Common myeloid progenitor, CD34-positive (primary cell): ENCODE measurements at regions not wholly inside any gene's neighbourhood (a gene's known extent, or its start where the extent isn't known, plus 50 kb on each side); places are given as distances from the start of the nearest gene placed in this dataset.

Source experiments
- CTCF ChIA-PET: fragments of 350-600 bp; sonication (Branson Sonifier 250); formaldehyde crosslinking; loops from one replicate; lab custom pipeline; 2021; ENCODE audit warnings: antibody characterized with exemption; lab: Charles Lee
- POLR2A ChIA-PET: fragments of 350-600 bp; sonication (Branson Sonifier 250); formaldehyde crosslinking; loops from one replicate; lab custom pipeline; 2021; ENCODE audit warnings: antibody characterized with exemption; lab: Charles Lee
- DNase-seq, 3 donors: peaks; one replicate each; pipeline versions ENCODE4 v3.0.0 to v3.0.0-alpha.2; 2013
- H3K27ac ChIP-seq, 2 experiments: 1 replicate in 1 of 2; 2 replicates in 1 of 2; pipeline ENCODE4 v1.7.0; 2013; ENCODE audit warnings: inconsistent platforms in 2 of 2, low read length in 2 of 2, mild to moderate bottlenecking in 2 of 2, low read depth in 1 of 2, moderate library complexity in 1 of 2; ENCODE audit not compliant: severe bottlenecking in 2 of 2, insufficient read depth in 1 of 2, poor library complexity in 1 of 2
- H3K27me3 ChIP-seq, 5 experiments: replicated peaks in 2 of 5; 1 replicate in 3 of 5; 2 replicates in 2 of 5; pipeline versions ENCODE4 v1.6.1 to v1.7.0; 2013; ENCODE audit warnings: low read length in 4 of 5, mild to moderate bottlenecking in 2 of 5, moderate library complexity in 2 of 5, inconsistent platforms in 1 of 5; ENCODE audit not compliant: insufficient read depth in 5 of 5, control insufficient read depth in 4 of 5
- H3K36me3 ChIP-seq, 4 experiments: 1 replicate in 2 of 4; 2 replicates in 2 of 4; pipeline versions ENCODE4 v1.6.1 to v1.7.0; 2013; ENCODE audit warnings: low read length in 3 of 4, control low read depth in 1 of 4, mild to moderate bottlenecking in 1 of 4; ENCODE audit not compliant: control insufficient read depth in 4 of 4, insufficient read depth in 4 of 4
- H3K4me1 ChIP-seq, 4 experiments: 1 replicate in 3 of 4; 2 replicates in 1 of 4; pipeline versions ENCODE4 v1.6.1 to v1.7.1; 2013; ENCODE audit warnings: low read length in 3 of 4, mild to moderate bottlenecking in 3 of 4, control low read depth in 1 of 4, inconsistent platforms in 1 of 4, moderate library complexity in 1 of 4; ENCODE audit not compliant: control insufficient read depth in 4 of 4, insufficient read depth in 4 of 4; ENCODE audit errors: control extremely low read depth in 1 of 4
- H3K4me3 ChIP-seq, 7 experiments: 1 replicate in 4 of 7; 2 replicates in 3 of 7; pipeline versions ENCODE4 v1.5.1 to v1.7.0; 2013; ENCODE audit warnings: mild to moderate bottlenecking in 7 of 7, low read length in 6 of 7, moderate library complexity in 6 of 7, inconsistent platforms in 2 of 7, low read depth in 2 of 7, control low read depth in 1 of 7; ENCODE audit not compliant: insufficient read depth in 4 of 7, control insufficient read depth in 1 of 7; ENCODE audit errors: extremely low read depth in 1 of 7
- H3K9me3 ChIP-seq, 5 experiments: 1 replicate in 4 of 5; 2 replicates in 1 of 5; pipeline versions ENCODE4 v1.6.1 to v1.7.1; 2013; ENCODE audit warnings: low read length in 4 of 5, mild to moderate bottlenecking in 2 of 5, inconsistent platforms in 1 of 5, low read depth in 1 of 5, moderate library complexity in 1 of 5; ENCODE audit not compliant: control insufficient read depth in 4 of 5, insufficient read depth in 2 of 5; ENCODE audit errors: control extremely low read depth in 1 of 5
- WGBS: methylation state at CpG from one replicate; pipeline ENCODE4 v1.1.5; 2013; ENCODE audit not compliant: insufficient coverage; 5-methylcytosine and 5-hydroxymethylcytosine counted together

GRCh38 chr3:72214066-72214951 is 429.4 kb upstream of the PROK2 start:
- no peaks in the 10 kb centered on the region for H3K36me3 ChIP-seq
- H3K27me3 ChIP-seq: no peaks in the 10 kb centered on the region
- no peak overlapping the region for H3K4me3 ChIP-seq
- H3K27ac ChIP-seq: no peak overlapping the region
- ChIA-PET POLR2A (no interaction called here), CTCF (interaction anchor here (1.2 kb wide), 2 partner anchors 11 to 18 kb away, joined by 3 read pairs; no protein-coding TSS in a partner anchor)
- H3K4me1 ChIP-seq: peaks cover 0 to 14% (median 5%) of the 10 kb centered on the region in 4 experiments
- 52% methylated on average over 9 of the region's 11 CpGs for WGBS
- peaks cover 0 to 2% (median 0%) of the 10 kb centered on the region in 5 experiments for H3K9me3 ChIP-seq
- peak in 1 of 3 donors; percentile 22 for DNase-seq

GRCh38 chr3:72213296-72214065 is 428.5 kb upstream of the PROK2 start:
- ChIA-PET POLR2A (no interaction called here), CTCF (interaction anchor here (1.2 kb wide), 1 partner anchor 10 kb away, joined by 3 read pairs; no protein-coding TSS in a partner anchor)
- 36% methylated on average over 8 of the region's 10 CpGs for WGBS
- DNase-seq: peak in 2 of 3 donors; percentile 13 to 18
- Histone ChIP-seq H3K4me1 (peaks cover 0 to 14% (median 5%) of the 10 kb centered on the region in 4 experiments), H3K4me3 (no peak overlapping the region), H3K9me3 (peaks cover 0 to 1% (median 0%) of the 10 kb centered on the region in 5 experiments), H3K27me3 (no peaks in the 10 kb centered on the region), H3K27ac (no peak overlapping the region), H3K36me3 (no peaks in the 10 kb centered on the region)

GRCh38 chr3:72212396-72212795 is 427.4 kb upstream of the PROK2 start:
- POLR2A ChIA-PET: no interaction called here
- Histone ChIP-seq H3K27ac (no peak overlapping the region), H3K9me3 (no peaks in the 10 kb centered on the region), H3K27me3 (no peaks in the 10 kb centered on the region), H3K4me1 (peaks cover 0 to 14% (median 5%) of the 10 kb centered on the region in 4 experiments), H3K4me3 (no peak overlapping the region), H3K36me3 (no peaks in the 10 kb centered on the region)
- CTCF ChIA-PET: no interaction called here
- DNase-seq: no peak
- WGBS: 100% methylated on average over 2 of the region's 4 CpGs

GRCh38 chr3:72210261-72210660 is 425.3 kb upstream of the PROK2 start:
- 98% methylated on average over 6 of the region's 8 CpGs for WGBS
- H3K27ac ChIP-seq: no peak overlapping the region
- ChIA-PET POLR2A (no interaction called here), CTCF (interaction anchor here (1.0 to 1.2 kb wide), 2 partner anchors 21 kb away, joined by 3 read pairs; no protein-coding TSS in a partner anchor)
- H3K36me3 ChIP-seq: no peaks in the 10 kb centered on the region
- no peak for DNase-seq
- no peaks in the 10 kb centered on the region for H3K9me3 ChIP-seq
- H3K4me1 ChIP-seq: peaks cover 0 to 14% (median 5%) of the 10 kb centered on the region in 4 experiments
- no peak overlapping the region for H3K4me3 ChIP-seq
- H3K27me3 ChIP-seq: no peaks in the 10 kb centered on the region

- no peaks in the 10 kb centered on the region for H3K4me1 ChIP-seq
- POLR2A ChIA-PET: no interaction called here
- H3K4me3 ChIP-seq: no peak overlapping the region
- no peaks in the 10 kb centered on the region for H3K27me3 ChIP-seq
- CTCF ChIA-PET: no interaction called here
- peaks cover 0 to 7% (median 3%) of the 10 kb centered on the region in 5 experiments for H3K9me3 ChIP-seq
- H3K27ac ChIP-seq: no peak overlapping the region
- WGBS: 88% methylated on average over 7 of the region's 8 CpGs
- DNase-seq: no peak
- no peaks in the 10 kb centered on the region for H3K36me3 ChIP-seq
Observed at GRCh38 chr3:72205297-72205826, 420.4 kb upstream of the PROK2 start.

- H3K9me3 ChIP-seq: peaks cover 0 to 8% (median 3%) of the 10 kb centered on the region in 5 experiments
Observed at GRCh38 chr3:72204452-72204851, 419.5 kb upstream of the PROK2 start.

More at GRCh38 chr3:72204452-72204851, 419.5 kb upstream of the PROK2 start:
- Histone ChIP-seq H3K4me3 (no peak overlapping the region), H3K4me1 (no peaks in the 10 kb centered on the region), H3K36me3 (no peaks in the 10 kb centered on the region), H3K27ac (no peak overlapping the region), H3K27me3 (no peaks in the 10 kb centered on the region)
- ChIA-PET POLR2A (no interaction called here), CTCF (no interaction called here)
- DNase-seq: no peak
- WGBS: 99% methylated on average over 5 of the region's 7 CpGs
